Endothelial cell of umbilical vein (primary cell): ENCODE measurements at regions not wholly inside any gene's neighbourhood (a gene's known extent, or its start where the extent isn't known, plus 50 kb on each side); places are given as distances from the start of the nearest gene placed in this dataset.

Experiments
- BruUV-seq: library from RNA; stranded (reverse); fragments of 400-500 nt; replicated peaks from 2 replicates; lab custom pipeline; 2021; lab: Mats Ljungman, UMichigan
- CTCF ChIA-PET: fragments of 300-600, 350-600 bp; sonication (Branson Sonifier 250); formaldehyde crosslinking; loops from one replicate; lab custom pipeline; 2021; ENCODE audit warnings: antibody characterized with exemption, inconsistent platforms; lab: Charles Lee
- POLR2A ChIA-PET: fragments of 300-600, 350-600 bp; sonication (Branson Sonifier 250); formaldehyde crosslinking; loops from one replicate; lab custom pipeline; 2021; ENCODE audit warnings: antibody characterized with exemption, inconsistent platforms; lab: Charles Lee
- DNase-seq: peaks from one replicate; pipeline ENCODE4 v3.0.0-alpha.2; 2011; ENCODE audit warnings: low read depth, low spot score
- FAIRE-seq: peaks from 2 replicates; lab custom pipeline; 2011; peaks lifted over from hg19 to GRCh38; lab: Jason Lieb, UNC
- H2AFZ ChIP-seq: 2 replicates; pipeline ENCODE4 v1.6.0; 2012; ENCODE audit warnings: low read depth, low read length, control low read depth, inconsistent platforms
- H3K27ac ChIP-seq: 2 replicates; pipeline ENCODE4 v1.5.1; 2011; ENCODE audit warnings: low read depth, mild to moderate bottlenecking, control low read depth, low read length, moderate library complexity; ENCODE audit not compliant: insufficient read depth
- H3K27me3 ChIP-seq, 2 experiments: 2 replicates each; pipeline versions ENCODE4 v1.6.0 to v1.6.1; 2011; ENCODE audit warnings: low read length in 2 of 2, mixed read lengths in 1 of 2; ENCODE audit not compliant: control insufficient read depth in 2 of 2, insufficient read depth in 2 of 2
- H3K36me3 ChIP-seq, 2 experiments: 2 replicates in 1 of 2; 3 replicates in 1 of 2; pipeline ENCODE4 v1.5.1; 2011; ENCODE audit warnings: low read length in 2 of 2, mild to moderate bottlenecking in 1 of 2, moderate library complexity in 1 of 2; ENCODE audit not compliant: control insufficient read depth in 2 of 2, insufficient read depth in 2 of 2; ENCODE audit errors: extremely low read depth in 1 of 2
- H3K4me1 ChIP-seq: 3 replicates; pipeline ENCODE4 v1.5.1; 2011; ENCODE audit warnings: mild to moderate bottlenecking, low read length; ENCODE audit not compliant: control insufficient read depth, insufficient read depth; ENCODE audit errors: extremely low read depth
- H3K4me2 ChIP-seq: 2 replicates; pipeline ENCODE4 v1.6.1; 2011; ENCODE audit warnings: low read length, control low read depth, mixed read lengths; ENCODE audit not compliant: insufficient read depth
- H3K4me3 ChIP-seq, 3 experiments: fragments of 200-600 bp in 1 of 3; sonication (generic), shearing (Covaris generic) in 1 of 3; replicated peaks in 1 of 3; 2 replicates each; pipeline ENCODE4 v1.5.1; 2011 to 2016; ENCODE audit warnings: control low read depth in 3 of 3, low read length in 3 of 3, mild to moderate bottlenecking in 2 of 3, inconsistent platforms in 1 of 3, low read depth in 1 of 3, moderate library complexity in 1 of 3; ENCODE audit not compliant: insufficient read depth in 1 of 3
- H3K79me2 ChIP-seq: 2 replicates; pipeline ENCODE4 v1.6.0; 2012; ENCODE audit warnings: low read length, inconsistent platforms; ENCODE audit not compliant: control insufficient read depth, insufficient read depth
- H3K9ac ChIP-seq: replicated peaks from 2 replicates; pipeline ENCODE3; 2011; ENCODE audit warnings: low read length, control low read depth; ENCODE audit not compliant: insufficient read depth; ENCODE audit errors: extremely low read depth
- H3K9me1 ChIP-seq: replicated peaks from 3 replicates; pipeline ENCODE4 v1.6.0; 2011; ENCODE audit warnings: mild to moderate bottlenecking, low read length; ENCODE audit not compliant: control insufficient read depth, insufficient read depth; ENCODE audit errors: extremely low read depth
- H3K9me3 ChIP-seq: replicated peaks from 2 replicates; pipeline ENCODE4 v1.5.1; 2012; ENCODE audit warnings: low read length, inconsistent platforms; ENCODE audit not compliant: control insufficient read depth, insufficient read depth
- H4K20me1 ChIP-seq: replicated peaks from 2 replicates; pipeline ENCODE3; 2011; ENCODE audit warnings: mild to moderate bottlenecking, low read length; ENCODE audit not compliant: control insufficient read depth, insufficient read depth; ENCODE audit errors: extremely low read depth
- EZH2 ChIP-seq: IDR thresholded peaks from 2 replicates; pipeline ENCODE4 v1.6.1; 2012; ENCODE audit warnings: borderline replicate concordance, low read depth, mild to moderate bottlenecking, moderate library complexity, low read length, inconsistent platforms; ENCODE audit not compliant: severe bottlenecking
- FOS ChIP-seq: IDR thresholded peaks from 2 replicates; pipeline ENCODE4 v1.6.1; 2011; ENCODE audit warnings: mild to moderate bottlenecking, low read length, moderate library complexity, borderline replicate concordance; ENCODE audit not compliant: insufficient read depth
- GATA2 ChIP-seq: IDR thresholded peaks from 2 replicates; pipeline ENCODE4 v1.7.0; 2011; ENCODE audit warnings: low read depth, mild to moderate bottlenecking, moderate library complexity, mixed read lengths, low read length; ENCODE audit not compliant: insufficient read length, insufficient read depth
- JUN ChIP-seq: IDR thresholded peaks from 2 replicates; pipeline ENCODE4 v1.6.1; 2011; ENCODE audit warnings: borderline replicate concordance, low read depth; ENCODE audit not compliant: insufficient read length, insufficient read depth
- MYC ChIP-seq: IDR thresholded peaks from one replicate; pipeline ENCODE4 v1.6.1; 2011; ENCODE audit warnings: mild to moderate bottlenecking, low read depth, low read length
- POLR2A ChIP-seq: IDR thresholded peaks from 2 replicates; pipeline ENCODE4 v1.6.1; 2012; ENCODE audit warnings: low read depth, mild to moderate bottlenecking, control low read depth, low read length
- POLR2AphosphoS5 ChIP-seq: IDR thresholded peaks from 2 replicates; pipeline ENCODE4 v1.6.1; 2012; ENCODE audit warnings: low read depth, mild to moderate bottlenecking, control low read depth, low read length, moderate library complexity; ENCODE audit not compliant: insufficient read depth
- dilution Hi-C: fragments of 300-500 bp; cut with MboI; formaldehyde crosslinking; loops from one replicate; pipeline ENCODE4 v1.15.0; 2019; ENCODE audit warnings: low sequenced_read_pairs; ENCODE audit not compliant: extremely low pct_ligation_motif_present
- intact Hi-C: fragments of 100-400 bp; cut with micrococcal nuclease; formaldehyde crosslinking; loops from one replicate; pipeline ENCODE4 v1.10.0; 2022
- TF ChIP-seq, protein P1 (sequence below): IDR thresholded peaks from 2 replicates; pipeline ENCODE4 v1.6.1; 2011; ENCODE audit not compliant: insufficient read depth, insufficient read length
- TF ChIP-seq, protein P2 (sequence below), 2 donors: IDR thresholded peaks; 1 replicate in 1 of 2; 2 replicates in 1 of 2; pipeline ENCODE4 v1.5.1; 2011; ENCODE audit warnings: low read length in 2 of 2, mild to moderate bottlenecking in 2 of 2, moderate library complexity in 2 of 2, control low read depth in 1 of 2, inconsistent platforms in 1 of 2, low read depth in 1 of 2; ENCODE audit not compliant: insufficient read depth in 1 of 2; ENCODE audit errors: extremely low read depth in 1 of 2

DNA sequence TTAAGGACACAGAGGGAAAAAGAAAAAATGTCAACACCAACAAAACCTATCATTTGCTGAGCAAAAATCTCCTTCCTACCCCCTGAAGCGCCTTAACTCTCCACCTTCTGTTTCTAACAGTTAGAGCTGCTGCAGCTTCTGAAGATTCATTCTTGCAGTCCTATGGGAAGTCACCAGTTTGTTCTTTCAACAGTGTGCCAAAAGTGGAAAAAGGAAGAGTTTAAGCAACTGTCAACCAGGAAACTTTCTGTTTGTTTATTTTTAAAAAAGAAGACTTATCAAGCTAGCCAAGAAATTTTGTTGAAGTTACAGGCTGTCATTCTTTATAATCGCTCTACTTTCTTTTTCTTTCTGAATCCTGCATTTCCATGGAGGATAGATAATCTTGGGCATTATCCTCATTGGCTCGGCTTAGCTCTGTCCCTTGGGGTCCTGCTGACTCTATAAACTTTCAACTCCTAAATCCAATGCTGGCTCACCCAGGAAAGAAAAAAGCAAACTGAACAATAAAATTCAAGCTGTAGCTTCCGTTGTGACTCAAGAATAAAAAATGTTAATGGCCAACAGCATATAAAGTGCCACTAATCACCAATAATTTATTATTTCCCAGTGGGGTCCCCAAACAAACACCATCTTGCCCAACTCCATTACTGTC is 172.8 kb upstream of the CITED2 start:
- peak overlapping the region; percentile 32 for H2AFZ ChIP-seq
- dilution Hi-C loops = no loop called here
- CTCF ChIA-PET = no interaction called here
- TF ChIP-seq EZH2 = no peak
- no peak for TF ChIP-seq FOS
- TF ChIP-seq JUN = no peak
- no peak for TF ChIP-seq POLR2AphosphoS5
- TF ChIP-seq MYC = no peak
- TF ChIP-seq POLR2A = no peak
- TF ChIP-seq, protein P1, sequence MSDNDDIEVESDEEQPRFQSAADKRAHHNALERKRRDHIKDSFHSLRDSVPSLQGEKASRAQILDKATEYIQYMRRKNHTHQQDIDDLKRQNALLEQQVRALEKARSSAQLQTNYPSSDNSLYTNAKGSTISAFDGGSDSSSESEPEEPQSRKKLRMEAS = no peak
- TF ChIP-seq, protein P2, sequence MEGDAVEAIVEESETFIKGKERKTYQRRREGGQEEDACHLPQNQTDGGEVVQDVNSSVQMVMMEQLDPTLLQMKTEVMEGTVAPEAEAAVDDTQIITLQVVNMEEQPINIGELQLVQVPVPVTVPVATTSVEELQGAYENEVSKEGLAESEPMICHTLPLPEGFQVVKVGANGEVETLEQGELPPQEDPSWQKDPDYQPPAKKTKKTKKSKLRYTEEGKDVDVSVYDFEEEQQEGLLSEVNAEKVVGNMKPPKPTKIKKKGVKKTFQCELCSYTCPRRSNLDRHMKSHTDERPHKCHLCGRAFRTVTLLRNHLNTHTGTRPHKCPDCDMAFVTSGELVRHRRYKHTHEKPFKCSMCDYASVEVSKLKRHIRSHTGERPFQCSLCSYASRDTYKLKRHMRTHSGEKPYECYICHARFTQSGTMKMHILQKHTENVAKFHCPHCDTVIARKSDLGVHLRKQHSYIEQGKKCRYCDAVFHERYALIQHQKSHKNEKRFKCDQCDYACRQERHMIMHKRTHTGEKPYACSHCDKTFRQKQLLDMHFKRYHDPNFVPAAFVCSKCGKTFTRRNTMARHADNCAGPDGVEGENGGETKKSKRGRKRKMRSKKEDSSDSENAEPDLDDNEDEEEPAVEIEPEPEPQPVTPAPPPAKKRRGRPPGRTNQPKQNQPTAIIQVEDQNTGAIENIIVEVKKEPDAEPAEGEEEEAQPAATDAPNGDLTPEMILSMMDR (IDR thresholded peaks at IDR 0.05; ENCODE audit: extremely low read depth in 1 of 2, insufficient read depth in 1 of 2, low read depth in 1 of 2, low read length in 2 of 2) = no peak
- no peak for TF ChIP-seq GATA2
- H3K79me2 ChIP-seq = no peaks in the 10 kb centered on the region
- no peaks in the 10 kb centered on the region for H3K27me3 ChIP-seq
- H3K9me3 ChIP-seq = no peaks in the 10 kb centered on the region
- H3K9ac ChIP-seq = no peak overlapping the region
- no TSS peak for BruUV-seq
- H3K4me1 ChIP-seq = no peaks in the 10 kb centered on the region
- H4K20me1 ChIP-seq = no peaks in the 10 kb centered on the region
- H3K4me2 ChIP-seq = no peak overlapping the region
- H3K27ac ChIP-seq = no peak overlapping the region
- POLR2A ChIA-PET = no interaction called here
- DNase-seq (no peak), FAIRE-seq (no peak)
- H3K4me3 ChIP-seq = no peak overlapping the region
- intact Hi-C loops = no loop called here
- H3K9me1 ChIP-seq = no peaks in the 10 kb centered on the region
- no peaks in the 10 kb centered on the region for H3K36me3 ChIP-seq
